GM23338 (cell line): ENCODE measurements at regions not wholly inside any gene's neighbourhood (a gene's known extent, or its start where the extent isn't known, plus 50 kb on each side); places are given as distances from the start of the nearest gene placed in this dataset.

Experiments
- ATAC-seq: fragments of 200-7000 bp; cut with Tn5 transposase; 3 replicates; pipeline ENCODE4 v1.9.1; 2020
- DNase-seq: peaks from one replicate; pipeline ENCODE4 v3.0.0-alpha.2; 2015; ENCODE audit warnings: low spot score
- H2AFZ ChIP-seq: fragments of 200-600 bp; sonication (generic); 2 replicates; pipeline ENCODE4 v1.8.0; 2016; ENCODE audit warnings: antibody characterized with exemption, mild to moderate bottlenecking, moderate library complexity
- H3F3A ChIP-seq: fragments of 200-600 bp; sonication (generic); replicated peaks from 2 replicates; pipeline ENCODE4 v1.8.0; 2017; ENCODE audit warnings: antibody characterized with exemption, mixed run types, low read depth
- H3K27ac ChIP-seq: fragments of 200-600 bp; sonication (generic); 2 replicates; pipeline ENCODE4 v1.6.1; 2016; ENCODE audit warnings: low read depth
- H3K27me3 ChIP-seq: fragments of 200-600 bp; sonication (generic); 2 replicates; pipeline ENCODE4 v1.8.0; 2016; ENCODE audit warnings: mild to moderate bottlenecking, mixed run types, moderate library complexity; ENCODE audit not compliant: insufficient read depth
- H3K36me3 ChIP-seq: fragments of 200-600 bp; sonication (generic); 2 replicates; pipeline ENCODE4 v1.8.0; 2016; ENCODE audit warnings: mild to moderate bottlenecking; ENCODE audit not compliant: insufficient read depth
- H3K4me1 ChIP-seq: fragments of 200-600 bp; sonication (generic); 2 replicates; pipeline ENCODE4 v1.8.0; 2016; ENCODE audit warnings: mild to moderate bottlenecking, moderate library complexity; ENCODE audit not compliant: insufficient read depth
- H3K4me2 ChIP-seq: fragments of 200-600 bp; sonication (generic); 2 replicates; pipeline ENCODE4 v1.7.1; 2017; ENCODE audit warnings: mixed run types
- H3K4me3 ChIP-seq: fragments of 200-600 bp; sonication (generic); 2 replicates; pipeline ENCODE4 v1.6.1; 2016; ENCODE audit warnings: mixed run types
- H3K79me2 ChIP-seq: fragments of 200-600 bp; sonication (generic); replicated peaks from 2 replicates; pipeline ENCODE4 v1.8.0; 2017; ENCODE audit warnings: mild to moderate bottlenecking; ENCODE audit not compliant: insufficient read depth
- H3K9me2 ChIP-seq: fragments of 200-600 bp; sonication (generic); 2 replicates; pipeline ENCODE4 v1.8.0; 2017; ENCODE audit not compliant: insufficient read depth
- H4K20me1 ChIP-seq: fragments of 200-600 bp; sonication (generic); replicated peaks from 2 replicates; pipeline ENCODE4 v1.8.0; 2017; ENCODE audit warnings: mild to moderate bottlenecking; ENCODE audit not compliant: insufficient read depth
- H3K27ac Mint-ChIP-seq: 2 replicates; pipeline ENCODE4 v1.8.0; 2020; ENCODE audit warnings: inconsistent platforms, mild to moderate bottlenecking, moderate library complexity, mixed read lengths
- H3K27me3 Mint-ChIP-seq: 3 replicates; pipeline ENCODE4 v1.8.0; 2022; ENCODE audit warnings: low read depth, mild to moderate bottlenecking, moderate library complexity, mixed read lengths, inconsistent platforms; ENCODE audit not compliant: insufficient read depth, poor library complexity
- H3K36me3 Mint-ChIP-seq: 3 replicates; pipeline ENCODE4 v1.8.0; 2021; ENCODE audit warnings: low read depth, mild to moderate bottlenecking, inconsistent platforms, moderate library complexity, mixed read lengths
- H3K4me1 Mint-ChIP-seq: 3 replicates; pipeline ENCODE4 v1.8.0; 2020; ENCODE audit warnings: mild to moderate bottlenecking, inconsistent platforms, mixed read lengths
- H3K4me3 Mint-ChIP-seq: 3 replicates; pipeline ENCODE4 v1.8.0; 2021; ENCODE audit warnings: moderate library complexity, mild to moderate bottlenecking, inconsistent platforms, mixed read lengths
- H3K9me3 Mint-ChIP-seq: 3 replicates; pipeline ENCODE4 v1.8.0; 2020; ENCODE audit warnings: moderate library complexity, mild to moderate bottlenecking, inconsistent platforms, mixed read lengths
- CREB1 ChIP-seq: fragments of 250-450 bp; sonication (Bioruptor Pico); IDR thresholded peaks from 2 replicates; pipeline ENCODE4 v1.5.0; 2020; ENCODE audit warnings: low read depth, mild to moderate bottlenecking, moderate library complexity
- CTCF ChIP-seq, 2 experiments: fragments of 200-600 bp in 1 of 2; sonication (generic) in 1 of 2; conservative IDR thresholded peaks; 2 replicates each; pipeline versions ENCODE4 v1.5.1 to v1.6.1; 2016 to 2017; ENCODE audit warnings: antibody characterized with exemption in 2 of 2, low read depth in 2 of 2, mild to moderate bottlenecking in 2 of 2, moderate library complexity in 1 of 2
- EZH2 ChIP-seq: fragments of 200-600 bp; sonication (generic); IDR thresholded peaks from one replicate; pipeline ENCODE4 v1.8.0; 2017; ENCODE audit warnings: antibody characterized with exemption, mild to moderate bottlenecking, low read depth; ENCODE audit not compliant: unreplicated experiment
- EZH2phosphoT487 ChIP-seq: fragments of 200-600 bp; sonication (generic); IDR thresholded peaks from one replicate; pipeline ENCODE4 v1.8.1; 2018; ENCODE audit warnings: antibody characterized with exemption; ENCODE audit not compliant: unreplicated experiment
- JUNB ChIP-seq: IDR thresholded peaks from one replicate; pipeline ENCODE4 v1.6.1; 2016; ENCODE audit warnings: antibody characterized with exemption; ENCODE audit not compliant: unreplicated experiment
- NANOG ChIP-seq: IDR thresholded peaks from 2 replicates; pipeline ENCODE4 v1.6.1; 2016; ENCODE audit warnings: antibody characterized with exemption, borderline replicate concordance
- POLR2AphosphoS5 ChIP-seq: IDR thresholded peaks from 2 replicates; pipeline ENCODE4 v1.6.1; 2016; ENCODE audit warnings: antibody characterized with exemption, low read depth
- REST ChIP-seq: IDR thresholded peaks from one replicate; pipeline ENCODE4 v1.6.1; 2018; ENCODE audit warnings: antibody characterized with exemption; ENCODE audit not compliant: unreplicated experiment
- STAT1 ChIP-seq: IDR thresholded peaks from one replicate; pipeline ENCODE4 v1.6.1; 2016; ENCODE audit warnings: antibody characterized with exemption; ENCODE audit not compliant: unreplicated experiment
- ZNF114 ChIP-seq: fragments of 250-450 bp; sonication (Bioruptor Pico); IDR thresholded peaks from 2 replicates; pipeline ENCODE4 v1.5.0; 2020; ENCODE audit warnings: mild to moderate bottlenecking, moderate library complexity
- ZNF331 ChIP-seq: fragments of 250-450 bp; sonication (Bioruptor Pico); IDR thresholded peaks from 2 replicates; pipeline ENCODE4 v1.5.0; 2020; ENCODE audit warnings: low read depth, mild to moderate bottlenecking, moderate library complexity
- TF ChIP-seq, protein P1 (sequence below): IDR thresholded peaks from 2 replicates; pipeline ENCODE4 v1.6.1; 2016; ENCODE audit warnings: antibody characterized with exemption

GRCh38 chr5:8134609-8135008, 265.7 kb downstream of the MTRR start (continued):
- TF ChIP-seq EZH2phosphoT487 (no peak), ZNF331 (CRISPR knock-in tag) (no peak), ZNF114 (CRISPR knock-in tag) (no peak), EZH2 (no peak), CTCF (conservative IDR thresholded peaks at IDR 0.05; ENCODE audit: low read depth in 2 of 2) (no peak)
- TF ChIP-seq, protein P1, sequence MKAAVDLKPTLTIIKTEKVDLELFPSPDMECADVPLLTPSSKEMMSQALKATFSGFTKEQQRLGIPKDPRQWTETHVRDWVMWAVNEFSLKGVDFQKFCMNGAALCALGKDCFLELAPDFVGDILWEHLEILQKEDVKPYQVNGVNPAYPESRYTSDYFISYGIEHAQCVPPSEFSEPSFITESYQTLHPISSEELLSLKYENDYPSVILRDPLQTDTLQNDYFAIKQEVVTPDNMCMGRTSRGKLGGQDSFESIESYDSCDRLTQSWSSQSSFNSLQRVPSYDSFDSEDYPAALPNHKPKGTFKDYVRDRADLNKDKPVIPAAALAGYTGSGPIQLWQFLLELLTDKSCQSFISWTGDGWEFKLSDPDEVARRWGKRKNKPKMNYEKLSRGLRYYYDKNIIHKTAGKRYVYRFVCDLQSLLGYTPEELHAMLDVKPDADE = no peak

- no peaks in the 10 kb centered on the region for H3K9me2 ChIP-seq
- no peaks in the 10 kb centered on the region for H3K4me1 ChIP-seq
- ATAC-seq (no peak), DNase-seq (no peak)
- H3K27ac ChIP-seq = no peak overlapping the region
- no peaks in the 10 kb centered on the region for H4K20me1 ChIP-seq
- no peaks in the 10 kb centered on the region for H3K36me3 ChIP-seq
- H3K4me2 ChIP-seq = no peak overlapping the region
- H3K79me2 ChIP-seq = no peaks in the 10 kb centered on the region
- H3K4me3 ChIP-seq = no peak overlapping the region
- no peak overlapping the region for H2AFZ ChIP-seq
- Mint-ChIP-seq H3K4me3 (no peak overlapping the region), H3K36me3 (no peaks in the 10 kb centered on the region), H3K4me1 (no peaks in the 10 kb centered on the region), H3K27me3 (peaks cover 3% of the 10 kb centered on the region), H3K9me3 (no peaks in the 10 kb centered on the region), H3K27ac (no peak overlapping the region)
- H3K27me3 ChIP-seq = no peaks in the 10 kb centered on the region
- no peaks in the 10 kb centered on the region for H3F3A ChIP-seq
- TF ChIP-seq STAT1 = no peak
- TF ChIP-seq CREB1 (CRISPR knock-in tag) = no peak
- no peak for TF ChIP-seq ZNF331 (CRISPR knock-in tag)
- TF ChIP-seq REST = no peak
- TF ChIP-seq POLR2AphosphoS5 = no peak
- no peak for TF ChIP-seq NANOG
- TF ChIP-seq, protein P1 = no peak
- TF ChIP-seq CTCF (conservative IDR thresholded peaks at IDR 0.05; ENCODE audit: low read depth in 2 of 2) = no peak
- no peak for TF ChIP-seq JUNB
- no peak for TF ChIP-seq EZH2
These were observed 266.8 kb downstream of the MTRR start for GRCh38 chr5:8135742-8136141.
